ENCODE measurements at regions not wholly inside any gene's neighbourhood (a gene's known extent, or its start where the extent isn't known, plus 50 kb on each side); places are given as distances from the start of the nearest gene placed in this dataset.
"Not testable (repeated sequence)": the region's sequence is repeated elsewhere in the genome, so short reads cannot be mapped to it uniquely, and the experiment has no call there.

DNA sequence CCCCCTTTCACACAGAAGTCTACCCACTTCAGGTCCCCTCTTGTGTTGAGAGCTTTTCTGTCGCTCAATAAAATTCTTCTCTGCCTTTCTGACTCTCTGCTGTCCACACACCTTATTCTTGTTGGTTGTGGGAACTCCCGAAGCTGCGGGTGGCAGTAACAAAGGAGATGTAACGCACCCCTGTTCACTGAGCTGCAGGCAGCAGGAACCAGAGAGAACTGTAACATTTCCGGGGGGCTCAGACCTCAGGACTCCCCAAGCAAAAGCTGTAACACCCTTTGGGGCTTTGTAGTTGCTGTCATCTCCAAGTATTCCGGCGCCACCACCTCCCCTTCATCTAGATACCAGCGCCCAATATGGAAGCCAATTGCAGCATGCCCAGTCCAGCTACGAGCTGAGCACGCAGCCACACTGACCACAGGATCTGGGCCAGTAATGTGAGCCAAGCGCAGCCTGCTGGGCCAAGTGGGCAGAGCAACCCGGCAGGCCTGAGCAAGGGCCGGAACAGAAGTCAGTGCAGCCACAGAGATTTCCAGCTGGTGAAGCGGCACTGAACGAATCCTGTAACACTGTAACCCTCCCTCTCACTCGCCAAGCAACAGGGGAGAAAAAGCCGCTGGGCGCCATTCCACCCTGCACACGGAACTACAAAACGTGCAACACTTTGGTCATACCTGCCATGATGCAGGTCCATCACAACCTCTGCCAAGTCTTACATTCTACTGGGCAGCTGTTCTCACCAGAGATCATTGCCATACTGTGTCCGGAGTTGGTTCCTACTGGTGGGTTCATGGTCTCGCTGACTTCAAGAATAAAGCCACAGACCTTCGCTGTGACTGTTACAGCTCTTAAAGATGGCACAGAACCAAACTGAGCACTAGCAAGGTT lies 194.3 kb downstream of the SPATA31A6 start:
- not testable (repeated sequence) for DNase-seq

- DNase-seq, result no peak
Measured at GRCh38 chr9:42378418-42378815, 195.0 kb downstream of the SPATA31A6 start.

DNA sequence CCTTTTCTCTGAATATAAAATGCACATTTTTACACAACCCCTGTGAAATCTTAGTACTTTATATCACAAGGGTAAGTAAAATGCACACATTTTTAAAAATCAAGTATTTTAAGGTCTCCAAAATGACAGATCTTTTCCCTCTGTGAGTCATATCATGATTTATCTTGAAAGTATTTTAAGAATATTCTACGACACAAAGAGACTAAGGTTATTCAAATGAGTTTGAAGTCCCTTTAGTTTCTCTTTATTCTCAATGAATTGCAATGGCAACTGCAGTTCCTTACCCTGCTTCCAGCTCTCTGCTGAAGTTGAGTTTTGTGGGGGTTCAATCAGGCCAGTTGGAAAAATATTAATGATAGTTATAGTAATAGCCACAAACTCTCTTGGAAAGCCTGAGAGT lies 196.1 kb downstream of the SPATA31A6 start:
- not testable (repeated sequence) for DNase-seq

GRCh38 chr9:42384585-42384984 lies 201.1 kb downstream of the SPATA31A6 start:
- DNase-seq, result not testable (repeated sequence)

DNA sequence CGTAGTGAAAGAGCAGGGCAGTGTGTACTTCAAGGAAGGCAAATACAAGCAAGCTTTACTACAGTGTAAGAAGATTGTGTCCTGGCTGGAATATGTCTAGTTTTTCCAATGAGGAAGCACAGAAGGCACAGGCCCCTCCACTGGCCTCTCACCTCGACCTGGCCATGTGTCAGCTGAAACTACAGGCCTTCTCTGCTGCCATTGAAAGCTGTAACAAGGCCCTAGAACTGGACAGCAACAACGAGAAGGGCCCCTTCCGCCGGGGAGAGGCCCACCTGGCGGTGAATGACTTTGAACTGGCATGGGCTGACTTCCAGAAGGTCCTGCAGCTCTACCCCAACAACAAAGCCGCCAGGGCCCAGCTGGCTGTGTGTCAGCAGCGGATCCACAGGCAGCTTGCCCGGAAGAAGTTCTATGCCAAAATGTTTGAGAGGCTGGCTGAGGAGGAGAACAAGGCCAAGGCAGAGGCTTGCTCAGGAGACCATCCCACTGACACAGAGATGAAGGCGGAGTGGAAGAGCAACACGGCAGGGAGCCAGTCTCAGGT lies 202.2 kb downstream of the SPATA31A6 start:
- DNase-seq, result not testable (repeated sequence)

DNA sequence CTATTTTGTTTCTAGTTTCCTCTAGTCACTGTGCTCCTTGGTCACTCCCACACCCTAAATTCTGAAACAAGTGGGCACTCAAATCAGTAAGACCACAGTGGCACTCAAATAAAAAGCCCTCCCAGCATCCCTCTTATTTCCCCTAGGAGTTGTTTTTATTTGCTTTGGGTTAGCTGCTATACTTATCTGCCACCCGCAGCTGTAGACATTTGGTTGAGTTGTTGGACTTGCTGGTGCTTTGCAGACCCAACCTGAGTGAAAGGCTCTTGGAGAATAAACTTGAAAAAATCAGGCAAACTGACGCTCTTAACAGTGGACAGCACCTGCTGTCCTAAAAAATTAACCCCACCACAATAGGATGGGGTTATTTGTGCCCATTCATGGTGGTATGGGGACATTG lies 203.0 kb downstream of the SPATA31A6 start:
- no peak for DNase-seq

- DNase-seq, result no peak
Measured at GRCh38 chr9:42388146-42388690, 204.8 kb downstream of the SPATA31A6 start.

GRCh38 chr9:42388846-42389245 lies 205.4 kb downstream of the SPATA31A6 start:
- no peak for DNase-seq

DNA sequence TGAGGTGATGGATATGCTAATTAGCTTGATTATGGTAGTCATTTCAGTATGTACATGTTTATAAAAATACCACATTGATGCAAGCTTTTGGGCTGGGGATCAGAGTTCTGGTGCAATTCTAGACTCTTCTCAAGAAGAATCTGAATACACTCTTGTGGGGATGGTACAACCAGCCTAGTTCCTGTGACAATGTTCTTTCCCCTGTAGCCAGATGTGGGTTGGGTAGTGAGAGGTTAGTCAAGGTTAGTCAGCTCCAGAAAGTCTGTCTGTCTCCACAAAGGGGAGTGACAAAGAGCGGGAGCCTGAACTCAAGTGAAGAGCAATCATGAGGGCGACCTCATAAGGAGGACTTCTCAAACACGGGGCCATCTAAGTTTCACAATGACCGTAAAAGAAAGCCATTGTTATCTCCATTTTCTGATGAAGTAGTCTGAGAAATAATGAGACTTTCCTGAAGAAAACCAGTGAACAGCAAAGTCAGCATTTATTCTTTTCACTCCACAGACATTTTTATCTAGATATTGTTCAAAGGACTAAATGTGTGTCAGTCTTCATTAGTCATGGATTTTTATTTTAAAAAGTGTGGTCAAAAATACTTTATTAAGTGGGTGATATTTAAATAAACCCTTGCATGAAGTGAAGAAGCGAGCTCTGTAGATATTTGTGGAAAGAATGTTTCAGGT lies 209.5 kb downstream of the SPATA31A6 start:
- not testable (repeated sequence) for DNase-seq

DNA sequence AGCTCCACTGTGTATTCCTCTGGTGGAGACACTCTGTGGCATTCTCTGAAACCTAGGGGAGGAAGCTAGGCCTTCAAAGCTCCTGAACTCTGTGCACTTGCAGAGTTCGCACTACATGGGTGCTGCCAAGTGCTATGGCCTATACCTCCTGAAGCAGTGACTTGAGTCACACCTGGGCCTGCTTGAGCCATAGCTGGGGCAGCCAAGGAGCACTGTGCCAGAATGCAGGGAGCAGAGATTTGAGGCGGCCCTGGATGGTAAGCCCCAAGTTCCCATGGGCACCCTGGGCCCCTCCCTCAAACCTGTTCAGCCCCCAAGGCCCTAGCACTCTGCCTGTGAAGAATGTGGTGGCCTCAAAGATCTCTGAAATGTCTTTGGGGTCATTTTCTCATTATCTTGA lies 212.9 kb downstream of the SPATA31A6 start:
- DNase-seq, result no peak

GRCh38 chr9:42397336-42397735 lies 213.9 kb downstream of the SPATA31A6 start:
- not testable (repeated sequence) for DNase-seq

GRCh38 chr9:42402919-42403318 lies 219.5 kb downstream of the SPATA31A6 start:
- DNase-seq, result not testable (repeated sequence)

- not testable (repeated sequence) for DNase-seq
Measured at GRCh38 chr9:42409581-42409980, 226.1 kb downstream of the SPATA31A6 start.

DNA sequence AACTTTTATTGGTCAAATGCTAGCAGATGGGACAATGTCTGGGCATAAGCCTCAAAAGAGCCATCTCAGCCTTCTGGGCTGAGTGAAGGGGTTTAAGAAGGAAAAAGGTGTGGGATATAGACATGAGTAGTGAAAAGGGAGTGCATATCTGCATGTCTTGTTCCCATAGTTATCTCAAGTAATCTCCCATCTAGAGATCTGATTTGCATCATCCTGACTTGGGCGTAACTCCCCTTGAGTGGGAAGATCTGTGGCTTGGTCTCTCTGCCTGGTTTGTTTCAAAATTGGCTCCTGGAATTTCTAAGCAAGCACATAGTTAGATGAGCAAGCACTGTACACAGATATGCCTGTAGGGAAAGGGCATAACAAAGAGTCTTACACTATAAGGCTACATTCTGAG lies 228.9 kb downstream of the SPATA31A6 start:
- DNase-seq, result not testable (repeated sequence)

GRCh38 chr9:42414865-42415264 lies 231.4 kb downstream of the SPATA31A6 start:
- not testable (repeated sequence) for DNase-seq

DNA sequence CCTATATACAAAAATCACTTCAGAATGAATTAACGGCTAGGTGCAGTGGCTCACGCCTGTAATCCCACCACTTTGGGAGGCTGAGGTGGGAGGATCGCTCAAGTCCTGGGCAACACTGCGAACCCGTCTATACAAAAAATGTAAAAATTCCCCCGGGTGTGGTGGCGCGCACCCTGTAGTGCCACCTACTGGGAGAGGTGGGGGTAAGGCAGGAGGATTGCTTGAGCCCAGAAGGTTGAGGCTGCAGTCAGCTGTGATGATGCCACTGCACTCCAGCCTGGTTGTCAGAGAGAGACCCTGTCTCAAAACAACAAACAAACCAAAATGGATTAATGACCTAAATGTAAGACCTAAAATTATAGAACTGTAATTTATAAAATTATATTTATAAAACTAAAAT lies 236.2 kb downstream of the SPATA31A6 start:
- not testable (repeated sequence) for DNase-seq

GRCh38 chr9:42420324-42420723 lies 236.9 kb downstream of the SPATA31A6 start:
- DNase-seq, result not testable (repeated sequence)

GRCh38 chr9:42421630-42422029 lies 238.2 kb downstream of the SPATA31A6 start:
- DNase-seq, result not testable (repeated sequence)

- DNase-seq, result not testable (repeated sequence)
Measured at GRCh38 chr9:42430674-42431615, 247.5 kb downstream of the SPATA31A6 start.

- not testable (repeated sequence) for DNase-seq
Measured at GRCh38 chr9:42431616-42432010, 248.2 kb downstream of the SPATA31A6 start.

DNA sequence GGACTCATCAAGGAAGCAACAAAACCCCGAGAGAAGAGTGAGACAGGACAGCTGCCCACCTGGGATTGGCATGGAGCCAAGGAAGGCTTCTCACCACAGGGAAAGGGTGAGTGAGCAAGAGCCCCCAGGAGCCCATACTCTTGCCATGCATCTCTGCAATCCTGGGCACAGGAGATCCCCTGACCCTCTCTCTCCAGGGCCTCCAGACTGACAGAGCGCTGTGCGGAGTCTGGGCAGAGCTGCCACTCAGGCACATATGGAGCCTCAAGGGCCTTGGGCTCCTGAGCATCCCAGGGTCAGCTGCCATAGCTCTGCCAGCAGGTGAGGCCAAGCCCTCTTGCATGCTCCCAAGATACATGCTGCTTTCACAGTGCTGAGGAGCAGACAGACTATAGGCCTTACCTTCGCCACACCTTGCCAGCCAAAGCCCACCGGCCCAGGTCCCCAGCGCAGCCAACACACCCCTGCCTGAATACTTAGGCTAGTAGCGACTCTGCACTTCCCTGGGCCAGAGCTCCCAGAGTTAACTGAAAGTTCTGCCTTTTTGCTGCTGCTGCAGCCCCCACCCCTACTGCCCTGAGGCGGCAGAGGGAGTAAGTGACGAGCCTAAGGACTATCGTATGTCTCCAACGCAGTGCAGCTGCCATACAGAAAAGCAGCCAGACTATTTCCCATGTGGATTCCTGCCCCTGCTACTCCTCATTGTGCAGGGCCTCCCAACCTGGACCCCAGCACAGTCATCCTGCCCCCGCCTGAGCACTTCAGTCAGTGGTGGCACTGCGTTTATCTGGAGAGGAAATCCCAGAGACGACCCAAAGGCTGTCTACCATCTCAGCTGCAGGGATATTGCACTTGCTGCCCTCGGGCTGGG lies 251.6 kb downstream of the SPATA31A6 start:
- DNase-seq, result not testable (repeated sequence)

Measured in C1 segment of cervical spinal cord (tissue), 14 donors.